ENCODE measurements at regions not wholly inside any gene's neighbourhood (a gene's known extent, or its start where the extent isn't known, plus 50 kb on each side); places are given as distances from the start of the nearest gene placed in this dataset.

DNA sequence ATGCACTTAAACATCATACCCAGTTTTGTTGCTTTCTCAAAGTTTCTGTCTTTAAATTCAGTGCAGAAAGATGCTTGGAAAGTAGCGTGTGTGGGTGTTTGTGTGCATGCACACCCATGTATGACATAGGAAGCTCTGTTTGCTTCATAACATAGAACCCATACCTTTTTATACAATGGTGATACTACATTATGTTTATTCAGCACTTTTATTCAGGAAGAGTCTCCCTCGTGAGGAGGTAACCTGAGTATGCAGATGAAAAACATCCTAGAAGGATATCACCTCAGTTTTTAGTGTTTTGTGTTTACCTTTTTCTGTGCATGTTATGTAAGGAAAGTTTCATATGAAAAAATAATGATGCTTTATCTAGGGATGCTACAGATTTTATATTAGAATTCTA is 111.2 kb downstream of the SST start:
- Histone ChIP-seq H2BK12ac (ENCODE audit: low read depth, low read length) (no peak overlapping the region), H2BK20ac (ENCODE audit: low read length) (no peak overlapping the region), H3K18ac (ENCODE audit: extremely low read depth, low read length) (no peak overlapping the region), H3K4me3 (ENCODE audit: extremely low read depth in 1 of 4, insufficient read depth in 2 of 4, low read depth in 3 of 4, low read length in 4 of 4) (no peak overlapping the region), H4K5ac (ENCODE audit: insufficient read length, low read depth, low read length) (no peak overlapping the region), H4K91ac (replicated peaks; ENCODE audit: insufficient read length, low read length) (no peak overlapping the region), H3K79me2 (ENCODE audit: control insufficient read depth in 1 of 2, insufficient read depth in 2 of 2, low read length in 2 of 2) (no peaks in the 10 kb centered on the region), H3K36me3 (ENCODE audit: control insufficient read depth in 2 of 4, insufficient read depth in 4 of 4, low read length in 3 of 4) (no peaks in the 10 kb centered on the region), H2AFZ (ENCODE audit: low read length) (no peak overlapping the region), H3K79me1 (ENCODE audit: low read depth, low read length) (no peaks in the 10 kb centered on the region), H3K14ac (ENCODE audit: insufficient read length) (no peak overlapping the region), H2BK5ac (ENCODE audit: low read depth, low read length) (no peak overlapping the region), H4K20me1 (replicated peaks in 1 of 2; ENCODE audit: control insufficient read depth in 1 of 2, insufficient read depth in 2 of 2, low read length in 2 of 2) (no peaks in the 10 kb centered on the region), H2AK5ac (ENCODE audit: low read depth, low read length) (no peak overlapping the region), H3K23me2 (ENCODE audit: low read depth, low read length) (no peaks in the 10 kb centered on the region), H3K9me3 (ENCODE audit: insufficient read depth in 2 of 2, low read depth in 1 of 2, low read length in 1 of 2) (no peaks in the 10 kb centered on the region), H3K27ac (ENCODE audit: low read depth, low read length) (no peak overlapping the region), H2BK120ac (replicated peaks; ENCODE audit: low read depth, low read length) (no peak overlapping the region), H3K27me3 (replicated peaks in 1 of 4; ENCODE audit: control insufficient read depth in 3 of 4, extremely low read depth in 1 of 4, insufficient read depth in 3 of 4, low read length in 3 of 4) (no peaks in the 10 kb centered on the region), H3K4me1 (replicated peaks in 1 of 4; ENCODE audit: control insufficient read depth in 3 of 4, insufficient read depth in 4 of 4, low read length in 3 of 4) (no peaks in the 10 kb centered on the region), H3K56ac (replicated peaks; ENCODE audit: insufficient read length, low read depth, low read length) (no peak overlapping the region), H2BK15ac (ENCODE audit: low read length) (no peak overlapping the region), H3K9ac (replicated peaks in 1 of 4; ENCODE audit: extremely low read depth in 1 of 4, low read depth in 3 of 4, low read length in 3 of 4) (no peak overlapping the region), H3K4ac (replicated peaks; ENCODE audit: insufficient read length, low read depth, low read length) (no peak overlapping the region), H3K23ac (ENCODE audit: insufficient read length) (no peak overlapping the region), H3K4me2 (ENCODE audit: insufficient read depth in 1 of 2, low read depth in 2 of 2, low read length in 2 of 2) (no peak overlapping the region), H4K8ac (ENCODE audit: extremely low read depth, insufficient read depth, low read length) (no peak overlapping the region)
- FAIRE-seq (no peak), DNase-seq (ENCODE audit: low read depth in 1 of 2, low spot score in 2 of 2) (no peak)
- ChIA-PET CTCF (ENCODE audit: partially characterized antibody) (interaction anchor here (0.7 kb wide), 1 partner anchor 240 kb away, joined by 3 read pairs; no protein-coding TSS in a partner anchor), POLR2A (ENCODE audit: partially characterized antibody) (no interaction called here)
- TF ChIP-seq CHD2 (IDR thresholded peaks at IDR 0.05; ENCODE audit: low read length): no peak
- TF ChIP-seq MAFK (IDR thresholded peaks at IDR 0.05; ENCODE audit: low read depth, low read length): peak; percentile 45; the same call in 1 of the 2 replicates
- WGBS, 2 experiments (ENCODE audit: extremely low coverage in 1 of 2, insufficient coverage in 1 of 2, insufficient read length in 1 of 2, insufficient replicate concordance in 2 of 2, low coverage in 1 of 2, low lambda C conversion rate in 2 of 2, missing lambda C conversion rate in 1 of 2): 77% methylated on average over 2 of the region's 2 CpGs; no CpG with 5 or more reads in 1 of the 2 experiments

Measured in H1 (cell line).